MCF 10A (cell line): ENCODE measurements at regions not wholly inside any gene's neighbourhood (a gene's known extent, or its start where the extent isn't known, plus 50 kb on each side); places are given as distances from the start of the nearest gene placed in this dataset.
A peak's percentile ranks its signal among the peaks of the same experiment; 100 is the strongest.

ENCODE experiments used
- BruUV-seq: library from RNA; stranded (reverse); fragments of 400-500 nt; replicated peaks from 2 replicates; lab custom pipeline; 2021; lab: Mats Ljungman, UMichigan
- CTCF ChIA-PET: fragments of 300-600 bp; sonication (Branson Sonifier 250); formaldehyde crosslinking; extraction: SDS; loops from one replicate; lab custom pipeline; 2021; ENCODE audit warnings: antibody characterized with exemption, inconsistent platforms; lab: Yijun Ruan, JAX
- POLR2A ChIA-PET: fragments of 300-600, 350-650 bp; sonication (Branson Sonifier 250); formaldehyde crosslinking; extraction: SDS; loops from one replicate; lab custom pipeline; 2020; ENCODE audit warnings: antibody characterized with exemption, inconsistent platforms; lab: Yijun Ruan, JAX
- DNase-seq: peaks from one replicate; pipeline ENCODE4 v3.0.0-alpha.2; 2018; ENCODE audit not compliant: unreplicated experiment
- H3K27ac Mint-ChIP-seq: one replicate; pipeline ENCODE4 v1.8.0; 2022; ENCODE audit warnings: mild to moderate bottlenecking, low read depth, mixed read lengths; ENCODE audit not compliant: unreplicated experiment
- H3K27me3 Mint-ChIP-seq: one replicate; pipeline ENCODE4 v1.8.0; 2022; ENCODE audit warnings: mixed read lengths; ENCODE audit not compliant: insufficient read depth, unreplicated experiment
- H3K36me3 Mint-ChIP-seq: one replicate; pipeline ENCODE4 v1.8.0; 2022; ENCODE audit warnings: mild to moderate bottlenecking, moderate library complexity, mixed read lengths; ENCODE audit not compliant: insufficient read depth, unreplicated experiment
- H3K4me1 Mint-ChIP-seq: one replicate; pipeline ENCODE4 v1.8.0; 2022; ENCODE audit warnings: mixed read lengths; ENCODE audit not compliant: insufficient read depth, unreplicated experiment
- H3K4me3 Mint-ChIP-seq: one replicate; pipeline ENCODE4 v1.8.0; 2022; ENCODE audit warnings: mild to moderate bottlenecking, moderate library complexity, mixed read lengths; ENCODE audit not compliant: unreplicated experiment
- H3K9me3 Mint-ChIP-seq: one replicate; pipeline ENCODE4 v1.8.0; 2022; ENCODE audit warnings: mixed read lengths; ENCODE audit not compliant: unreplicated experiment
- intact Hi-C: fragments of 100-400 bp; cut with micrococcal nuclease; formaldehyde crosslinking; loops from 2 replicates; pipeline ENCODE4 v1.14.1; 2022
- TF ChIP-seq, protein P1 (sequence below): fragments of 200-600 bp; IDR thresholded peaks from one replicate; pipeline ENCODE4 v1.8.0; 2022; ENCODE audit warnings: antibody characterized with exemption, mild to moderate bottlenecking; ENCODE audit not compliant: unreplicated experiment

GRCh38 chr2:58460670-58461069, 219.5 kb upstream of the FANCL start:
- TF ChIP-seq, protein P1, sequence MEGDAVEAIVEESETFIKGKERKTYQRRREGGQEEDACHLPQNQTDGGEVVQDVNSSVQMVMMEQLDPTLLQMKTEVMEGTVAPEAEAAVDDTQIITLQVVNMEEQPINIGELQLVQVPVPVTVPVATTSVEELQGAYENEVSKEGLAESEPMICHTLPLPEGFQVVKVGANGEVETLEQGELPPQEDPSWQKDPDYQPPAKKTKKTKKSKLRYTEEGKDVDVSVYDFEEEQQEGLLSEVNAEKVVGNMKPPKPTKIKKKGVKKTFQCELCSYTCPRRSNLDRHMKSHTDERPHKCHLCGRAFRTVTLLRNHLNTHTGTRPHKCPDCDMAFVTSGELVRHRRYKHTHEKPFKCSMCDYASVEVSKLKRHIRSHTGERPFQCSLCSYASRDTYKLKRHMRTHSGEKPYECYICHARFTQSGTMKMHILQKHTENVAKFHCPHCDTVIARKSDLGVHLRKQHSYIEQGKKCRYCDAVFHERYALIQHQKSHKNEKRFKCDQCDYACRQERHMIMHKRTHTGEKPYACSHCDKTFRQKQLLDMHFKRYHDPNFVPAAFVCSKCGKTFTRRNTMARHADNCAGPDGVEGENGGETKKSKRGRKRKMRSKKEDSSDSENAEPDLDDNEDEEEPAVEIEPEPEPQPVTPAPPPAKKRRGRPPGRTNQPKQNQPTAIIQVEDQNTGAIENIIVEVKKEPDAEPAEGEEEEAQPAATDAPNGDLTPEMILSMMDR = no peak
- POLR2A ChIA-PET = no interaction called here
- Mint-ChIP-seq H3K4me1 (no peaks in the 10 kb centered on the region), H3K9me3 (no peaks in the 10 kb centered on the region), H3K27ac (no peak overlapping the region), H3K36me3 (no peaks in the 10 kb centered on the region), H3K27me3 (no peaks in the 10 kb centered on the region), H3K4me3 (no peak overlapping the region)
- no peak for DNase-seq
- intact Hi-C loops = no loop called here
- BruUV-seq = no TSS peak
- CTCF ChIA-PET = interaction anchor here (0.6 to 1.3 kb wide), 4 partner anchors 13 to 857 kb away, joined by 3 to 4 read pairs (median 4); no protein-coding TSS in a partner anchor

- Mint-ChIP-seq H3K9me3 (no peaks in the 10 kb centered on the region), H3K4me3 (no peak overlapping the region), H3K27me3 (no peaks in the 10 kb centered on the region), H3K36me3 (peaks cover 6% of the 10 kb centered on the region), H3K4me1 (peaks cover 14% of the 10 kb centered on the region), H3K27ac (no peak overlapping the region)
- peak; percentile 32 for DNase-seq
- ChIA-PET POLR2A (interaction anchor here (1.2 kb wide), 1 partner anchor 67 kb away, joined by 4 read pairs; no protein-coding TSS in a partner anchor), CTCF (interaction anchor here (0.6 to 4.1 kb wide), 11 partner anchors 11 to 557 kb away, joined by 3 to 15 read pairs (median 3); no protein-coding TSS in a partner anchor)
- no TSS peak for BruUV-seq
- intact Hi-C loops = loop anchor here (1.0 to 10.0 kb wide), 6 partner anchors 122 to 402 kb away; partner anchors contain the start of gene VRK2
- TF ChIP-seq, protein P1 = peak; percentile 36
Measured at GRCh38 chr2:58449286-58450010, 208.3 kb upstream of the FANCL start.

DNA sequence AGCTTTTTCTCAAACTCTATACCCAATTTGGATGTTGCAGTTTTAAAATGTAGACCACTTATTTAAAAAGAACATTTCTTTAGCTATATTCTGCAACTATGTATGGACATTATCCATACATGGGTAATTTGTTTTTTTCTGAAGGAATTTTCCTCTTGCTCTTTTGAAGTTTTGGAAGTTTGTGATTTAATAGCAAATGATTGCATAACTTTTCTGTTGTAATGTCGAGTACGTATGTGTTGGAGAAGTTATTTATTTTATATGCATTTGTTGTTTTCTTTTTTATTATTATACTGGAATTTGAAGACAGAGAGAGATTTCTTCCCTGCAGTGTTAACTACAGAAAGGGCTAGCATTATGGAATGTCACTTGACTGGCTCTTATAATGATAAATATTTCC, 207.7 kb upstream of the FANCL start:
- Mint-ChIP-seq H3K27ac (no peak overlapping the region), H3K9me3 (no peaks in the 10 kb centered on the region), H3K27me3 (no peaks in the 10 kb centered on the region), H3K4me1 (peaks cover 14% of the 10 kb centered on the region), H3K36me3 (peaks cover 6% of the 10 kb centered on the region), H3K4me3 (no peak overlapping the region)
- ChIA-PET CTCF (interaction anchor here (0.5 to 4.1 kb wide), 20 partner anchors 9 to 693 kb away, joined by 3 to 16 read pairs (median 4); no protein-coding TSS in a partner anchor), POLR2A (interaction anchor here (1.0 to 1.6 kb wide), 4 partner anchors 67 to 546 kb away, joined by 3 to 5 read pairs (median 4); no protein-coding TSS in a partner anchor)
- no TSS peak for BruUV-seq
- intact Hi-C loops = loop anchor here (1.0 to 10.0 kb wide), 9 partner anchors 122 to 729 kb away; partner anchors contain the start of gene VRK2
- no peak for DNase-seq
- TF ChIP-seq, protein P1 = no peak

- TF ChIP-seq, protein P1 = peak; percentile 73
- Mint-ChIP-seq H3K4me1 (peaks cover 14% of the 10 kb centered on the region), H3K36me3 (peaks cover 6% of the 10 kb centered on the region), H3K27me3 (no peaks in the 10 kb centered on the region), H3K27ac (peak overlapping the region; percentile 17), H3K9me3 (no peaks in the 10 kb centered on the region), H3K4me3 (no peak overlapping the region)
- intact Hi-C loops = loop anchor here (1.0 to 10.0 kb wide), 7 partner anchors 243 to 728 kb away; partner anchors contain the start of gene VRK2
- ChIA-PET POLR2A (interaction anchor here (1.0 to 1.6 kb wide), 4 partner anchors 68 to 545 kb away, joined by 3 to 5 read pairs (median 4); no protein-coding TSS in a partner anchor), CTCF (interaction anchor here (0.5 to 4.1 kb wide), 43 partner anchors 9 to 1435 kb away, joined by 3 to 16 read pairs (median 4); no protein-coding TSS in a partner anchor)
- peak; percentile 92 for DNase-seq
- BruUV-seq = no TSS peak
Measured at GRCh38 chr2:58448065-58448507, 207.0 kb upstream of the FANCL start.
